NCI-H82 treated with DMSO at 0.1 percent for 48 hours (cell line): ENCODE measurements at regions not wholly inside any gene's neighbourhood (a gene's known extent, or its start where the extent isn't known, plus 50 kb on each side); places are given as distances from the start of the nearest gene placed in this dataset.

Experiments used
- DNase-seq: peaks from one replicate; lab custom pipeline; 2025; ENCODE audit not compliant: unreplicated experiment; lab: John Stamatoyannopoulos, UW

GRCh38 chr4:11736978-11737377, 308.3 kb upstream of the HS3ST1 start:
- no peak for DNase-seq

DNA sequence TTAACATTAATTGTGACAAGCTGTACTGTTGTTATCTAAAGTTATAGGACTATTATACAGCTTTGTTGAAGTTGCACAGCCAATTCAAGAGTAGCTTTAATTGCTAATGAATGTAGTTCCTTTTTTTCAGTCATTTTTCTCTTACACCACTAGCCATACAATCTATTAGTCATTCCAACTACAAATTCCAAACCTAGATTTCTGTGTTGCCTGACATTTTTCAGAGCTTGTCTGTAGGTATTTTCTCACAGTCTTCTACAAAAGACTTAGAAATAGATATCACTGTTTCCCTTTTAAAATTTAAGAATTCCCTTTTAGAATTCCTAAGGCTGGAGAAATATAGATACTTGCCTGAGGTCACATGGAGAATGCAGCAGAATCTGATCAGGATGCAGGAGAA, 307.0 kb upstream of the HS3ST1 start:
- no peak for DNase-seq

DNA sequence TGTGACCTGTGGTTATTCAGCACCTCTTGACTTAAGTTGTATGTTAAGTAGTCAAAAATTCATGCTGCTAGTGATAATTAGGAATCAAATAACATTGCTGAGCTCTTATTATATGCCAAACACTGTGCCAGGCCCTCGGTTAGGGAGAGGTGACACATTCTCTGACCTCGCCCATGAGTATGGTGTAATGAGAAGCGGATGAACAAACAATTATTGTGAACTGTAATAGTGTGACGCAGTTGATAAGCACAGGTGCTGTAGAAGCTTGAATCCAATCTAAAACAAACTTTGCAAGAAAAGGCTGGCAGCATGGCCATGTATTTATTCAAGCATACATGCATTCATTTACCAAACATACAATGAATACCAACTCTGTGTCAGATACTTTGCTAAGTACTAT, 303.5 kb upstream of the HS3ST1 start:
- DNase-seq, result no peak

DNA sequence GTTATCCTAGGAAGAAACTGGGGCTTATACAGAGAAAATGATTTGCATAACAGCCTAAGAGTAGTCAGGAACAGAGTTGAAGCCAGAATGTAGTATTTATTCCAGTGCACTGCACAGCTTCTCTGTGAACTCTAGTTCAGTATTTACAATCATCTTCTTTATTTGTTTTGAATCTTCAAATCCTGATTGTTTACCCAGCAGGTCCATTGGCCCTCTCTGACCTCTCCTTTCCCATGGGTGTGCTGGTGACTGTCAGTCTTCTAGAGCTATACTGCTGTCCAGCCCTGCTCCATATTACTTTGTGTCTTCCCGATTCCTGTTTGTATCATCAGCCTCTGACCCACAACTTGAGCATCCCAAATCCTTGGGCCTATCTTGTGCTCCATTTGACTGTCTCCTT, 301.9 kb upstream of the HS3ST1 start:
- no peak for DNase-seq

DNA sequence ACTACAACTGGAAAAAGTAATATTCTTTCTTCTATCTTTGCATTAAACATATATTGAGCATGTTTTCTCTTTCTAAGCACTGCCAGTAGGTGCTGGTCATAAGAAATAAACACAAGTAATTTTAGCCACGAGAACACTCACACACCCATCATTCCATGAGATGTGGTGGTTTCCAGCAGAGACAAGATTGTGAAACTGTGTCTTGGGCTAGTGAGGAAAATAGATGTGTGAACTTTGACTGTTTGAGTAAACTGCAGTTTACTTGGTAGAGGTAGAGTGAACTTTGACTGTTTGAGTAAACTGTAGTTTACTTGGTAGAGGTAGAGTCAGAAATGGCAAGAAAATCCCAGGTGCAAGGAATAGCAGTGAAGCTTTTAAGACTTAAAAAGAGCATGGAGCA, 300.9 kb upstream of the HS3ST1 start:
- DNase-seq, result no peak

- no peak for DNase-seq
Measured at GRCh38 chr4:11727903-11728564, 299.3 kb upstream of the HS3ST1 start.

DNA sequence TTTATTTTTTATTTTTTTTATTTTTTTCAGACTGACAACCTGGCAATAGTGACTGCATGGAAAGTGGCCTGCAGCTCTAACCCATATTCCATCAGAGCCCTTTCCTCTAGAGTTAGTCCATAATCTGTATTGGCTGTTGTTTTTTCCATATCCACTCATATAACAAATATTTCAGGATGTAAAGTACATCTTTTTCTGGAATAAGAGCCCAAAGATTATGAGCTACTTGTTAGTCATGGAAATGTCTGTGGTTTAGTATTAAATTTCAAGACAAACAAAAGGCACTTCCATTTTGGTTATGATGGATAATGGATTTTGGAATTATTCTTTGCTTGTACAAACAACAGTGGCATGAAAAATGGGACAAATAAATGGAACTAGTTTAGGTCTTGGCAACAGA, 296.0 kb upstream of the HS3ST1 start:
- DNase-seq, result no peak

DNA sequence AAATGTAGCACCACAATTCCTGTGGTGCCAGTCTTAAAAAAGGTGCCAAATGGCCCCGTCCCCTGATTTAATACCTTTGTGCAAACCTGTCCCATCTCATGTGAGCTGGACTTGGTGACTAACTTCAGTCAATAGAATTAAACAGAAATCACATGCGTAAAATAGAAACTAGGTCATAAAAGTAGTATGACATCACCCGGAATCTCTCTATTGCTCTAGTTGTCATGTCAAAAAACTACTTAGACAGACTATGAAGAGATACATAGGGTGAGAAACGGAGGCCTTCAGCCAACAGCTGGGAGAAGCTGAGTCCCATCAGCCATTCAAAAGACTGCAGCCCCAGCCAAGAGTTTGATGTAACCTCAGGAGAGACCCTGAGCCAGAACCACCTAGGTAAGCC, 293.5 kb upstream of the HS3ST1 start:
- no peak for DNase-seq

DNA sequence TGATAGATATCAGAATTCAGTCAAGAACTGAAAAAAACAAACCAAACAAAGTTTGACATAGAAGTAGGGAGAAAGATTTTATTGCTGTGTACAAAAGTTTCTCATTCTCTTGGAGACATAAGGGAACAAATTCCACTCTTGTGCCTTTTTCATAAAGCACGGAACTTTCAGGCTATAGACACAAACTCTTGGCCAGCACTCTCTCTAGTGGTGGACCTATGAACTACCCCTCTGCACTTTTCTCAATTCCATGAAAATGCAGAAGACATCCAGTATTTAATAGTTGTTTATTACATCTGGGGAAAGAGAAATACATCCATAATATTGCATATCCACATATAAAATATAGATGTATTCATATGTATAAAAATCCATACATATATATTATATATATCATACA, 291.6 kb upstream of the HS3ST1 start:
- DNase-seq, result no peak

DNA sequence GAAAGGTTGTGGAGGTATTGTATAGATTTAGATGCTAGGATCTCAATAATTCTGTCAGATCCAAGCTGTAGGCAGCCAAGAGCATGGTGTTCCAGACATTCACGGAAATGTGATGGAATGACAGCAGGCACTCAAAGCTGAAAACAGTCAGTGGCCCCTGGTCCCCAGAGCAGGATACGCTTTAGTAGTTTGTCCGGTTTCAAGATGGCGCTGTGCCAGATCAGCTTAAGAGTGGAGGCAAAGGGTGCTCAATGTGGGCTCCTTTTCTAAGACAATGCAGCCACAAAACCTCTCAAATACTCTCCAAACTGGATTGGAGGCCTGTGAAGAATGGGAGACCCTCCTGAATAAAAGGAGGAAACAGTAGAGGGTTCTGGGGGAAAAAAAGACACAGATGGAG, 291.2 kb upstream of the HS3ST1 start:
- no peak for DNase-seq

DNA sequence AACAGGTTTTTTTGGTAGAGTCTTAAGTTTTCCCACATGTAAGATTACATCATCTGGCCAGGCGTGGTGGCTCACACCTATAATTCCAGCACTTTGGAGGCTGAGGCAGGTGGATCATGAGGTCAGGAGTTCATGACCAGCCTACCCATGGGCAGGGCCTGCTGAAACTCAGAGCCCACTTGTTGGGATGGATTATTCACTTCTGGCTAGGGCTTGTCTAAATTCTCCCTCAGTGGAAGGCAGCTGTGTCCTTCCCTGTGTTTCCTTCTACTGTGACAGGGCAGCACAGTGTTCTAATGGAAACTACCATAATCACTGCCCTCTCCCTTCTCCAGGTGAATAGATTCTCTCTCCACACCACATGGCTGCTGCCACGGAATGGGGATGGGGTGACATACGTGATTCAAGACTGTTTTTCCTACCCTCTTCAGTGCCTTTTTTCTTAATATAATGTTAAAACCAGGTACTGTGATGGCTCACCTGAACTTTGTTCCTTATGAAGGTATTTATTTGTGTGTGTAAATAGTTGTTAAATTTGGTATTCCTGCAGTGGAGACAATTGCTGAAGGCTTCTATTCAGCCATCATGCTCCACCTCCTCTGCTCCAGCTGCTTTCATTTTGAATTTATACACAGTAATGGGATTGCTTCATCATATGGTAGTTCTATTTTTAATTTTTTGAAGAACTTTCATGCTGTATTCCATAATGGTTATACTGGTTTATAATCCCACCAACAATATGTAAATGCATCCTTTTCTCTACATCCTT, 287.2 kb upstream of the HS3ST1 start:
- no peak for DNase-seq

GRCh38 chr4:11710453-11711093, 281.9 kb upstream of the HS3ST1 start:
- no peak for DNase-seq

DNA sequence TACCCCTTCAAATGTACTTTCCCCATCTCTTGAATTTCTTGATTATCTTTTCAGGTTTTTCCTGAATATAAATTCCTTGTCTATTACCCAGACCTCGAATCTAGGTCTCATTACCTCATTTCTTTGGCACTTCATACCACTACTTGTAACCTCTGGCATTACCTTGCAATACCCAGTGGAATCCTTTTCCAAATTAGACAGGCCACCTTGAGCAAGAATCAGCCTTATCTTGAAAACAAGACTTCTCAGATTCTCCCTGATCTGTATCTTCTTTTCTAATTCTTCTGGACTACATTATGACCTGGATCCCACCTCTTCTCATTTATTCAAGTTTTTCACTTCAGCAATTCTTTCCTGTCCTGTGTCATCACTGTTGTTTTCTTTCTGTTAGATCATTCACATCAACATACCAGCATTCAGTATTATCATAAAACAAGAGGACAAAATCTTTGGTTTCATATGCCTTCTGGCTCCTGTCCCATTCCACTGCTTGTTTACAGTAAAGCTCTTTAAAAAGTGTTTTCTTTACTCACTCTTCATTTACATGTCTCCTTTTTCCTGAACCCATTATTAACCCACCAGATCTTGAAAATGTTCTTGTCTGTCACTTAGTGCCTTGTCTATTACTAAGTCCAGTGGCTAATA, 275.6 kb upstream of the HS3ST1 start:
- no peak for DNase-seq

DNA sequence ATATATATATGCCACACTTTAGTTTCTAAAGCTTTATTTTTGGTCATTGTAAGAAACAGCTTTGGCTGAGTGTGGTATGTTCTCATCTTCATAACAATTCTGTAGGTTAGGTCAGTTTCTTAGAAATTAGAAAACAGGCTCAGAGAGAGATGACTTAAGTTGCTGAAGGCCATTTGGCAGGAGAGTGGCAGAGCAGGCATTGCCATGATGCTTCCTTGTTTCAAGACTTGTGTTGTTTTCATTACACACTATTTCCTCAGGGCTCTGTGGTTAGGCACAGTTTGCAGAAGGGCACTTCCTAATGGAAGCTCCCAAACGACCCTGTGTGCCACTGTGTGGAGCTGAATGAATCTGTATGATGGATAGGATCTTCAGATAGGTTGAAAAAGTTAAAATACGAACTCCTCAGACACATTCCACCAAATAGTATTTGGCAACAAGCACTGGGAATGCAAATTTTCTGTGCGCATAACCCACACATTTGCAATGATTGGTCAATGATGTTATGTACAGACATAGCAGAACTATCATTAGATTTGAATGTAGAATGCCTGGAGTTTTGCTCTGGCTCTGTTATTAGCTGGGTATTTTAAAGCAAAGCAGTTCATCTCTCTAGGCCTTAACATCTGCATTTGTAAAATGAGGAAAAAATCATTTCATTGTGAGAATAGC, 274.3 kb upstream of the HS3ST1 start:
- no peak for DNase-seq

GRCh38 chr4:11701966-11702725, 273.5 kb upstream of the HS3ST1 start:
- no peak for DNase-seq

- no peak for DNase-seq
Measured at GRCh38 chr4:11700751-11701226, 272.1 kb upstream of the HS3ST1 start.

DNA sequence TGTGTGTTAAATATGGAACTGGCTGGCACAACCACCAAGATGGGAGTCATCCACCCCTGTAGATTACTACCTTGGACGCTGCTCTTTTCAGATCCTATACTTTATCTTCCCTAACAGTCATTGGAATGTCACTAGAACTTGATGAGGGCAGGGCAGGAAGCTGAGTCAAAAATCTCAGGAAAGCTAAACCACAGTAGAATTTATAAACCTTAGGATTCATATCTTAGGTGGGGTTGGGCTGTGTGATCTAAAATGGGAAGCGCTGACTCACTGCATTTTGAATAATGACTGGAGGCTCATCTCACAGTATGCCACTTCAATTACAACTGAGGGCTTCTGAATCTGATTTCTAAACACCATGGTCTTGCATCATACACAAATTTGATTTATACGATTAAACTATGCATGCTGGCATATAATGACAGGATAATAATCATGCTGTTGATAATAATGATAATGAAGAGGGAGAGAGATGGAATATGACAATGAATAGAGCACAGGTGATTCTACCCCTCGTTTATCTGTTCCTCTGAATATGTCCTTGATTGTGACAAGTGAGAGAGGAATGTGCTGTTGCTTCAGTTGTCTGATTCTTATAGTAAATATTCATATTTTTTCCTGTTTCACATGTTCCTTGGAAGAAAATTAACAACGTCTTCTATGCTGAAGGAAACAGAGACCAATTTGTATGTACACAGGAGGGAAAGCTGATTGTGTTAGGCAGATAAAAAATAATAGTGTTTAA, 270.3 kb upstream of the HS3ST1 start:
- no peak for DNase-seq

DNA sequence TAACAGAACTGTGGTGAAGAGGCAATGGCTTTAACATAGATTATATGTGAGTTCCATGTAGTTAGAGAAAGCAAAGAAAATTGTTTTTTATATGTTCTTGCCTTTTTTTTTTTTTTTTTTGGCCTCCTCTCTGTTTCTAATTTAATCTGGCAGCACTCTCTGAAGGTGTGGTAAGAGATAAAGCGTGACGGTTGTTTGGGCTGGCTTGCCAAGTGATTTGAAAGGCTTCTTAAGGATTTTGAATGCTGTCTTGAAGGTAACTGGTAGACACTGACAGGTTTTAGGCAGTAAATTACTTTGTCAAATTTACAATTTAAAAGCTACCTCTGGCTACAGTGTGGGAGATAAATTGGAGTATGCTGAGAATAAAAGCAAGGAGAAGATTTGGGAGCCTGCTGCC, 269.3 kb upstream of the HS3ST1 start:
- DNase-seq, result no peak

GRCh38 chr4:11693693-11694092, 265.0 kb upstream of the HS3ST1 start:
- no peak for DNase-seq

DNA sequence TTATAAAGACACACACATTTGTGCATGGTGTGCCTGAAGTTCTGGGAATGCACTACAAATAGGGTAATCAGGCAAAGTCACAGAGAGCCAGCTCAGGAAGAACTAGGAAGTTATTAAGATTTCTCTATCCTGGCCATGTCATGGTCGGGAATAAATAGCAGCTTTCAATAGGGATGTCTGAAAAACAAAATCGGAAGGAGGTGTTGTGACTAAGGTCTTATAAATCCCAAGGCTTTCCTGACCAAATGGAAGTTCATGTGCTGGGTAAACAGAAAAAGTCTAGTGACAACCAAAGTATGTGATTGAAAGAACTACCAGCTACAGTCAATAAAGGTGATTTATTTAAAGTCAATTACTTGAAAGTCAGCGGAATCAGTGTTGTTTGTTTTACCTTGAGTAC, 262.5 kb upstream of the HS3ST1 start:
- no peak for DNase-seq
